Keratinocyte (primary cell): ENCODE measurements at regions not wholly inside any gene's neighbourhood (a gene's known extent, or its start where the extent isn't known, plus 50 kb on each side); places are given as distances from the start of the nearest gene placed in this dataset.

Source experiments
- DNase-seq: peaks from one replicate; pipeline ENCODE4 v3.0.0-alpha.2; 2011; ENCODE audit warnings: low read depth, missing footprints, low spot score
- FAIRE-seq: peaks from 2 replicates; lab custom pipeline; 2011; peaks lifted over from hg19 to GRCh38; lab: Jason Lieb, UNC
- H2AFZ ChIP-seq: 2 replicates; pipeline ENCODE4 v1.6.0; 2012; ENCODE audit warnings: low read length, control low read depth, inconsistent platforms; ENCODE audit not compliant: control insufficient read depth
- H3K27ac ChIP-seq: 2 replicates; pipeline ENCODE4 v1.5.1; 2011; ENCODE audit warnings: low read length; ENCODE audit not compliant: control insufficient read depth, insufficient read depth
- H3K27me3 ChIP-seq: 3 replicates; pipeline ENCODE4 v1.6.0; 2011; ENCODE audit warnings: low read length; ENCODE audit not compliant: control insufficient read depth, insufficient read depth; ENCODE audit errors: extremely low read depth
- H3K36me3 ChIP-seq, 2 experiments: 2 replicates in 1 of 2; 3 replicates in 1 of 2; pipeline ENCODE4 v1.5.1; 2011; ENCODE audit warnings: low read length in 2 of 2, mild to moderate bottlenecking in 1 of 2; ENCODE audit not compliant: control insufficient read depth in 2 of 2, insufficient read depth in 2 of 2; ENCODE audit errors: extremely low read depth in 1 of 2
- H3K4me1 ChIP-seq: 3 replicates; pipeline ENCODE4 v1.5.1; 2011; ENCODE audit warnings: low read length; ENCODE audit not compliant: control insufficient read depth, insufficient read depth; ENCODE audit errors: extremely low read depth
- H3K4me2 ChIP-seq: 3 replicates; pipeline ENCODE4 v1.6.0; 2011; ENCODE audit warnings: low read depth, low read length; ENCODE audit not compliant: control insufficient read depth, insufficient read depth; ENCODE audit errors: extremely low read depth
- H3K4me3 ChIP-seq, 3 experiments: fragments of 200-600 bp in 1 of 3; sonication (generic) in 1 of 3; 2 replicates in 2 of 3; 3 replicates in 1 of 3; pipeline ENCODE4 v1.5.1; 2011 to 2016; ENCODE audit warnings: low read length in 3 of 3, mild to moderate bottlenecking in 3 of 3, control low read depth in 2 of 3, inconsistent platforms in 1 of 3, low read depth in 1 of 3, mixed read lengths in 1 of 3, mixed run types in 1 of 3, moderate library complexity in 1 of 3; ENCODE audit not compliant: control insufficient read depth in 2 of 3, insufficient read depth in 2 of 3; ENCODE audit errors: extremely low read depth in 1 of 3
- H3K79me2 ChIP-seq: 2 replicates; pipeline ENCODE4 v1.6.0; 2012; ENCODE audit warnings: low read length; ENCODE audit not compliant: control insufficient read depth, insufficient read depth
- H3K9ac ChIP-seq: 3 replicates; pipeline ENCODE4 v1.6.0; 2011; ENCODE audit warnings: low read length; ENCODE audit not compliant: control insufficient read depth, insufficient read depth; ENCODE audit errors: extremely low read depth
- H3K9me1 ChIP-seq: 3 replicates; pipeline ENCODE4 v1.6.0; 2011; ENCODE audit warnings: low read length; ENCODE audit not compliant: control insufficient read depth, insufficient read depth; ENCODE audit errors: extremely low read depth
- H3K9me3 ChIP-seq: 2 replicates; pipeline ENCODE4 v1.5.1; 2012; ENCODE audit warnings: low read depth, low read length; ENCODE audit not compliant: control insufficient read depth
- H4K20me1 ChIP-seq: 3 replicates; pipeline ENCODE4 v1.6.0; 2011; ENCODE audit warnings: low read length; ENCODE audit not compliant: control insufficient read depth, insufficient read depth; ENCODE audit errors: extremely low read depth
- EZH2 ChIP-seq: IDR thresholded peaks from one replicate; pipeline ENCODE4 v1.6.1; 2012; ENCODE audit warnings: inconsistent platforms, mild to moderate bottlenecking, low read length, moderate library complexity
- dilution Hi-C: fragments of 300-500 bp; cut with MboI; formaldehyde crosslinking; loops from one replicate; pipeline ENCODE4 v1.7.0; 2020; ENCODE audit warnings: low sequenced_read_pairs; ENCODE audit not compliant: extremely low pct_ligation_motif_present
- TF ChIP-seq, protein P1 (sequence below), 3 experiments: IDR thresholded peaks in 1 of 3; conservative IDR thresholded peaks in 1 of 3; optimal IDR thresholded peaks in 1 of 3; 2 replicates in 2 of 3; 3 replicates in 1 of 3; pipeline versions ENCODE3 to v1.5.1; 2011; ENCODE audit warnings: low read length in 3 of 3, mild to moderate bottlenecking in 3 of 3, moderate library complexity in 2 of 3, control low read depth in 1 of 3, inconsistent platforms in 1 of 3; ENCODE audit not compliant: insufficient read depth in 2 of 3; ENCODE audit errors: extremely low read depth in 1 of 3

DNA sequence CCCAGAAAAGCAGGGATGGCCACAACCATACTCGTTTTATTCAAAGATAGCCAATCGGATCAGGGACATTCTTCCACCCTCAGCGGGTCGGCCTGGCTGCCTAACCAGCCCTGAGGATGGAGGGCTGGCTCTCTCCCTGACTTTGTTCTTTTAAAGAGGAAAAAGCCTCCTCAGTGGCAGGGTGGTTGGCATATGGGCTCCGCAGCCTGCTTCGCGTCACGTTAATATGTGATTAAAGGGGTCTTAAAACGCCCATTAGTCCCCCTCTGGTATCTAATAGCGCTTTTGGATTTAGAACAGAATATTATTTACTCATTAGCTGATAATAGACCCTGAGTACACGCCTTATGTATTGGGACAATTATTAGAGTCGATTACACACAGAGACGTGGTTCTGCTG, 199.4 kb downstream of the PHETA1 start:
- dilution Hi-C loops, result no loop called here
- DNase-seq, result no peak
- Histone ChIP-seq H3K9me1 (no peaks in the 10 kb centered on the region), H3K9me3 (no peaks in the 10 kb centered on the region), H3K27ac (no peak overlapping the region), H3K36me3 (no peaks in the 10 kb centered on the region), H3K4me1 (no peaks in the 10 kb centered on the region), H3K9ac (no peak overlapping the region), H4K20me1 (no peaks in the 10 kb centered on the region), H3K4me2 (no peak overlapping the region), H2AFZ (no peak overlapping the region), H3K27me3 (peaks cover 2% of the 10 kb centered on the region), H3K79me2 (no peaks in the 10 kb centered on the region), H3K4me3 (no peak overlapping the region)
- FAIRE-seq, result no peak
- TF ChIP-seq, protein P1, sequence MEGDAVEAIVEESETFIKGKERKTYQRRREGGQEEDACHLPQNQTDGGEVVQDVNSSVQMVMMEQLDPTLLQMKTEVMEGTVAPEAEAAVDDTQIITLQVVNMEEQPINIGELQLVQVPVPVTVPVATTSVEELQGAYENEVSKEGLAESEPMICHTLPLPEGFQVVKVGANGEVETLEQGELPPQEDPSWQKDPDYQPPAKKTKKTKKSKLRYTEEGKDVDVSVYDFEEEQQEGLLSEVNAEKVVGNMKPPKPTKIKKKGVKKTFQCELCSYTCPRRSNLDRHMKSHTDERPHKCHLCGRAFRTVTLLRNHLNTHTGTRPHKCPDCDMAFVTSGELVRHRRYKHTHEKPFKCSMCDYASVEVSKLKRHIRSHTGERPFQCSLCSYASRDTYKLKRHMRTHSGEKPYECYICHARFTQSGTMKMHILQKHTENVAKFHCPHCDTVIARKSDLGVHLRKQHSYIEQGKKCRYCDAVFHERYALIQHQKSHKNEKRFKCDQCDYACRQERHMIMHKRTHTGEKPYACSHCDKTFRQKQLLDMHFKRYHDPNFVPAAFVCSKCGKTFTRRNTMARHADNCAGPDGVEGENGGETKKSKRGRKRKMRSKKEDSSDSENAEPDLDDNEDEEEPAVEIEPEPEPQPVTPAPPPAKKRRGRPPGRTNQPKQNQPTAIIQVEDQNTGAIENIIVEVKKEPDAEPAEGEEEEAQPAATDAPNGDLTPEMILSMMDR (optimal IDR thresholded peaks at IDR 0.05 in 1 of 3, IDR thresholded peaks at IDR 0.05 in 1 of 3, conservative IDR thresholded peaks at IDR 0.05 in 1 of 3; ENCODE audit: extremely low read depth in 1 of 3, insufficient read depth in 2 of 3, low read length in 3 of 3), result no peak
- TF ChIP-seq EZH2, result no peak

DNA sequence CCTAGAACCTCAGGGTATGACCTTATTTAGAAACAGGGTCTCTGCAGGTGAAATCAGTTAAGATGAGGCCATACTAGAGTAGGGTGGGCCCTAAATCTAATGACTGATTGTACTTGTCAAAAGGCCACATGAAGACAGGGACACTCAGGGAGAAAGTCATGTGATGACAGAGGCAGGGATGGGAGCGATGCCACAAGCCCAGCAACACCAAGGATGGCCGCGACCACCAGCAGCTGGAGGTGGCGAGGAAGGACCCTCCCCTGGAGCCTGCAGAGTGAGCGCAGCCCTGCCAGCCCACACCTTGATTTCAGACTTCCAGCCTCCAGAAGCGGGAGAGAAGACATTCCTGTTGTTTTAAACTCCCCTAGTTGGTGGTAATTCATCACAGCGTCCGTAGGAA, 199.9 kb downstream of the PHETA1 start:
- DNase-seq (no peak), FAIRE-seq (no peak)
- Histone ChIP-seq H4K20me1 (no peaks in the 10 kb centered on the region), H3K9ac (no peak overlapping the region), H3K9me1 (no peaks in the 10 kb centered on the region), H2AFZ (no peak overlapping the region), H3K4me2 (no peak overlapping the region), H3K4me1 (no peaks in the 10 kb centered on the region), H3K4me3 (no peak overlapping the region), H3K79me2 (no peaks in the 10 kb centered on the region), H3K27ac (no peak overlapping the region), H3K27me3 (peaks cover 2% of the 10 kb centered on the region), H3K9me3 (no peaks in the 10 kb centered on the region), H3K36me3 (no peaks in the 10 kb centered on the region)
- no peak for TF ChIP-seq EZH2
- TF ChIP-seq, protein P1 (optimal IDR thresholded peaks at IDR 0.05 in 1 of 3, IDR thresholded peaks at IDR 0.05 in 1 of 3, conservative IDR thresholded peaks at IDR 0.05 in 1 of 3; ENCODE audit: extremely low read depth in 1 of 3, insufficient read depth in 2 of 3, low read length in 3 of 3), result no peak
- dilution Hi-C loops, result no loop called here
